Ovary (tissue), 3 donors: ENCODE measurements at regions not wholly inside any gene's neighbourhood (a gene's known extent, or its start where the extent isn't known, plus 50 kb on each side); places are given as distances from the start of the nearest gene placed in this dataset.

Experiments used
- POLR2A ChIP-seq: fragments of 450-650 bp; IDR thresholded peaks from one replicate; pipeline ENCODE4 v1.6.1; 2017; ENCODE audit warnings: antibody characterized with exemption, mild to moderate bottlenecking, moderate library complexity
- TF ChIP-seq, protein P1 (sequence below), 3 donors: fragments of 450-650 bp in 2 of 3; fragments of 200-600 bp in 1 of 3; IDR thresholded peaks; one replicate each; pipeline versions ENCODE4 v1.5.1 to v1.8.0; 2016 to 2022; ENCODE audit warnings: antibody characterized with exemption in 3 of 3, mild to moderate bottlenecking in 1 of 3
- donor health status: DM: no; HTN: no; CAD: no.

DNA sequence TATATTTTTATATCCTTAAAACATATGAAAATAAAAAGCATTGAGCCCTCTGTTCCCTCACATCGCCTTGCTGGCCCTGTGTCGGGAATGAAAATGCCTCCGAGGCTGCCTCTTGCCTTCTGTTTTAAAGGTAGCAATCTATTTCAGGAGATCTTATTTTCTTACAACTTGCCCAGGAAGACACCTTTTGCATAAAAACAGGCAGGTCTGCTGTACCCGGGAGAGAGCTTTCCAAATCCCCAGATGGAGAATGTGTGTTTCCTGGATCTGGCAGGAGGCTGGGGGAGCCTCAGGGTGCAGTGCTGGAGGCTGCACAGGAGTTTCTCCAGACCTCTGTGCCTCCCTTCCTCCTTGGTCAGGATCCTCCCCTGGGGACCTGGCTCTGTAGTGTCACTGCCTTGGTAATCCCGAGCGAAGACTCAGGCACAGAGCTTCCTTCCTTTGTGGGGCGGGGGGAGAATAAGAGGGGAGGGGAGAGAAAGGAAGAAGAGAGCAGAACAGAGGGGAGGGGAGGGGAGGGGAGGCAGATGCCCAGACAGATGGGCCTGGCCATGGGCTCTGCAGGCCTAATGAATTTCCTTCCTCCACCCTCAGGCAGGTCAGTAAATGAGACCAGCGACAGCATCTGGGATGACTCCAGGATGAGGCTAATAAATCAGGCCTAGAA lies 104.0 kb upstream of the BOD1 start:
- TF ChIP-seq, protein P1, sequence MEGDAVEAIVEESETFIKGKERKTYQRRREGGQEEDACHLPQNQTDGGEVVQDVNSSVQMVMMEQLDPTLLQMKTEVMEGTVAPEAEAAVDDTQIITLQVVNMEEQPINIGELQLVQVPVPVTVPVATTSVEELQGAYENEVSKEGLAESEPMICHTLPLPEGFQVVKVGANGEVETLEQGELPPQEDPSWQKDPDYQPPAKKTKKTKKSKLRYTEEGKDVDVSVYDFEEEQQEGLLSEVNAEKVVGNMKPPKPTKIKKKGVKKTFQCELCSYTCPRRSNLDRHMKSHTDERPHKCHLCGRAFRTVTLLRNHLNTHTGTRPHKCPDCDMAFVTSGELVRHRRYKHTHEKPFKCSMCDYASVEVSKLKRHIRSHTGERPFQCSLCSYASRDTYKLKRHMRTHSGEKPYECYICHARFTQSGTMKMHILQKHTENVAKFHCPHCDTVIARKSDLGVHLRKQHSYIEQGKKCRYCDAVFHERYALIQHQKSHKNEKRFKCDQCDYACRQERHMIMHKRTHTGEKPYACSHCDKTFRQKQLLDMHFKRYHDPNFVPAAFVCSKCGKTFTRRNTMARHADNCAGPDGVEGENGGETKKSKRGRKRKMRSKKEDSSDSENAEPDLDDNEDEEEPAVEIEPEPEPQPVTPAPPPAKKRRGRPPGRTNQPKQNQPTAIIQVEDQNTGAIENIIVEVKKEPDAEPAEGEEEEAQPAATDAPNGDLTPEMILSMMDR (IDR thresholded peaks at IDR 0.05): no peak
- no peak for TF ChIP-seq POLR2A
